Pancreas (tissue), 10 donors: ENCODE measurements at regions not wholly inside any gene's neighbourhood (a gene's known extent, or its start where the extent isn't known, plus 50 kb on each side); places are given as distances from the start of the nearest gene placed in this dataset.

ENCODE experiments used
- ATAC-seq, 4 donors: fragments of 200-7000 bp; cut with Tn5 transposase; one replicate each; pipeline versions ENCODE4 v1.8.0 to v1.9.1; 2020; ENCODE audit warnings: mild to moderate bottlenecking in 4 of 4, moderate library complexity in 4 of 4
- DNase-seq, 6 donors: peaks; one replicate each; pipeline ENCODE4 v3.0.0-alpha.2; 2020
- FAIRE-seq: peaks from 2 replicates; lab custom pipeline; 2012; peaks lifted over from hg19 to GRCh38; lab: Jason Lieb, UNC
- H3K27ac ChIP-seq, 4 donors: fragments of 200-600 bp; sonication (generic); 1 replicate in 3 of 4; 2 replicates in 1 of 4; pipeline versions ENCODE4 v1.5.0 to v1.8.0; 2020
- H3K27me3 ChIP-seq, 4 donors: fragments of 200-600 bp; one replicate each; pipeline ENCODE4 v1.8.0; 2021
- H3K36me3 ChIP-seq, 3 donors: fragments of 200-600 bp; sonication (generic) in 1 of 3; one replicate each; pipeline versions ENCODE4 v1.5.0 to v1.8.0; 2020 to 2021
- H3K4me1 ChIP-seq, 3 donors: fragments of 200-600 bp; one replicate each; pipeline ENCODE4 v1.8.0; 2021
- H3K4me3 ChIP-seq, 4 donors: fragments of 200-600 bp; sonication (generic) in 2 of 4; one replicate each; pipeline versions ENCODE4 v1.5.0 to v1.8.0; 2020 to 2021
- H3K9me3 ChIP-seq, 4 donors: fragments of 200-600 bp; one replicate each; pipeline ENCODE4 v1.8.0; 2021
- CTCF ChIP-seq, 4 donors: fragments of 200-600 bp; sonication (generic) in 3 of 4; IDR thresholded peaks; one replicate each; pipeline versions ENCODE4 v1.5.0 to v1.8.0; 2021; ENCODE audit warnings: antibody characterized with exemption in 4 of 4
- WGBS, 2 donors: extraction: QIAGEN DNeasy Blood & Tissue Kit; methylation state at CpG; one replicate each; pipeline ENCODE4 v1.1.7; 2013; 5-methylcytosine and 5-hydroxymethylcytosine counted together
- intact Hi-C, 3 donors: fragments of 100-400 bp; cut with DNase I; formaldehyde crosslinking; loops; one replicate each; pipeline versions ENCODE4 v1.11.1 to v1.14.2; 2022
- donor health status: healthy with polysubstance abuse.
- donor health status: DM: no; HTN: no; CAD: no; lungs with moderate emphysema.
- donor health status: DM: no; HTN: no; CAD: no.
- donor health status: control.
- donor health status: control.
- donor health status: Bipolar disorder and iron deficiency.
- donor health status: DM: yes; HTN: yes; CAD: no.
- donor health status: DM: no; HTN: no; CAD: no.
- donor health status: DM: no; HTN: no; CAD: no.
- donor health status: DM: yes; HTN: yes; CAD: no.

DNA sequence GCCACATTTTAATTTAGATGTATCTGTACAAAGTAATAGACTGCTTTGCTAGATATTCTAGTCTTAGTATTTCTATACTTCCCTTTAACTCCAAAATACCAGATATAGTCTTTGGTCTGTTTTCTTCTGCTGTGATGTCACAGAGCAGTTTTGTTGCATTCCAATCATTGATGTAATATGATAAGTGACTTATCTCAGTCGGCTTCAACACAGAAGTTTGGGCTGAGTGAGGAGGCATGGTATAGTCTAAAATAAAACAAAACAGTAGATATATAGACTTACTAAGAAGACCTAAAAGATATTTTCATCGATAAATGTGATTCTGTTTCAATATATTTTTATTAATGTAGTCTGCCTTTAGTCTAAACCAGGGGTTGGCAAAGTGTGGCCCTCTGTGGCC is 169.9 kb downstream of the DCK start:
- intact Hi-C loops = no loop called here
- no peaks in the 10 kb centered on the region for H3K4me1 ChIP-seq
- H3K27ac ChIP-seq = no peak overlapping the region
- 62 to 65% methylated on average over 2 of the region's 2 CpGs for WGBS, 2 donors
- H3K4me3 ChIP-seq = no peak overlapping the region
- no peak for FAIRE-seq
- no peaks in the 10 kb centered on the region for H3K27me3 ChIP-seq
- no peak for TF ChIP-seq CTCF (IDR thresholded peaks at IDR 0.05)
- no peak for ATAC-seq
- H3K9me3 ChIP-seq = no peaks in the 10 kb centered on the region
- H3K36me3 ChIP-seq = no peaks in the 10 kb centered on the region
- no peak for DNase-seq

GRCh38 chr4:71167083-71167482 is 171.7 kb upstream of the SLC4A4 start:
- Histone ChIP-seq H3K4me3 (no peak overlapping the region), H3K9me3 (no peaks in the 10 kb centered on the region), H3K36me3 (no peaks in the 10 kb centered on the region), H3K27ac (no peak overlapping the region), H3K4me1 (no peaks in the 10 kb centered on the region), H3K27me3 (no peaks in the 10 kb centered on the region)
- no peak for TF ChIP-seq CTCF (IDR thresholded peaks at IDR 0.05)
- 95 to 96% methylated on average over 3 of the region's 3 CpGs for WGBS, 2 donors
- no peak for FAIRE-seq
- no peak for ATAC-seq
- no peak for DNase-seq
- intact Hi-C loops = no loop called here

DNA sequence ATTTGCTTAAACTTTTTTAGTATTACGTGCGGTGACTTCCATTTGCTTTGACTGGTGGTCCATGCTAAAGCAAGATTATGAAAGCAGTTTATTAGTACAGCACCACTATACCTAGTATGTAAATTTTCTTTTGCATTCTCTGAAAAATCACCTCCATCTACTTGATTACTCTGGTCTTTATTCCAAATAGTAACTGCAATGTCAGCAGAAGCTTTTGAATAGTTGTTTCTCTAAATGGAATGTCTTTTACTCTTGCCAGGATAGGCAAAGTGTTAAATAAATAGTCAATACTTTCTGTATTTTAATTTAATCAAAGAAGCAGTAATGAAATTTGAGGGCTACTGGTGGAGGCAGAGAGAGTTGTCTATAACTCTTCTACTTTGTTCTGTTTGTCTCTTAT is 167.2 kb upstream of the SLC4A4 start:
- FAIRE-seq (no peak), ATAC-seq (no peak), DNase-seq (no peak)
- no peak for TF ChIP-seq CTCF (IDR thresholded peaks at IDR 0.05)
- no peaks in the 10 kb centered on the region for H3K4me1 ChIP-seq
- 98 to 99% methylated on average over 2 of the region's 2 CpGs for WGBS, 2 donors
- intact Hi-C loops = no loop called here
- H3K27ac ChIP-seq = no peak overlapping the region
- no peaks in the 10 kb centered on the region for H3K36me3 ChIP-seq
- no peaks in the 10 kb centered on the region for H3K9me3 ChIP-seq
- H3K4me3 ChIP-seq = no peak overlapping the region
- H3K27me3 ChIP-seq = no peaks in the 10 kb centered on the region

DNA sequence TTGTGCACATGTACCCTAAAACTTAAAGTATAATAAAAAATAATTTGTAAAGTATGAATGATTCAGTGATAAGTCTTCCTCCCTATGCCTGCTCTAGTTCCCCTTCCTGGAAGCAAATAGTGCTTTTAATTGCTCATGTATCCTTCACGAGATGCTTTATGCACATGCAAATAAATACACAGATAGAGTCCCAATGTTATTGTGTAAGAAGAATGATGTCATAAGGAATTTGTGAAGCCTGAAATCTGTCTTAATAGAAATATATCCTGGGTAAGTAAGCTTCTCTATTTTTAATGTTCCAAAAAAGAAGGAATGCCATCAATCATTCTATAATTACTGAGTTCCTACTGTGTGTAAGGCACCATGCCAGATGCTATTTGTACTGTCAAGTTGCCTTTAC is 157.5 kb upstream of the SLC4A4 start:
- ATAC-seq = no peak
- no peak overlapping the region for H3K27ac ChIP-seq
- intact Hi-C loops = no loop called here
- H3K27me3 ChIP-seq = no peaks in the 10 kb centered on the region
- H3K4me1 ChIP-seq = peaks cover 0 to 12% (median 6%) of the 10 kb centered on the region in 3 donors
- no peaks in the 10 kb centered on the region for H3K9me3 ChIP-seq
- no peaks in the 10 kb centered on the region for H3K36me3 ChIP-seq
- WGBS, 2 donors = 68 to 71% methylated on average over 1 of the region's 1 CpG
- no peak for DNase-seq
- no peak overlapping the region for H3K4me3 ChIP-seq
- no peak for FAIRE-seq
- no peak for TF ChIP-seq CTCF (IDR thresholded peaks at IDR 0.05)

GRCh38 chr4:71184195-71184781 is 154.5 kb upstream of the SLC4A4 start:
- Histone ChIP-seq H3K27me3 (no peaks in the 10 kb centered on the region), H3K9me3 (no peaks in the 10 kb centered on the region), H3K27ac (peak overlapping the region in 2 of 4 donors; percentile 88 to 89), H3K36me3 (no peaks in the 10 kb centered on the region), H3K4me1 (peaks cover 0 to 13% (median 12%) of the 10 kb centered on the region in 3 donors), H3K4me3 (no peak overlapping the region)
- peak; percentile 93 for FAIRE-seq
- ATAC-seq = peak; percentile 15 to 36 (median 22)
- peak in 3 of 6 donors; percentile 33 to 51 (median 40) for DNase-seq
- peak in 2 of 4 donors; percentile 29 to 51 for TF ChIP-seq CTCF (IDR thresholded peaks at IDR 0.05)
- WGBS, 2 donors = 4 to 5% methylated on average over 10 of the region's 10 CpGs
- intact Hi-C loops = no loop called here
